ENCODE measurements at regions not wholly inside any gene's neighbourhood (a gene's known extent, or its start where the extent isn't known, plus 50 kb on each side); places are given as distances from the start of the nearest gene placed in this dataset.

GRCh38 chr2:129906139-129906860 is 73.2 kb upstream of the RAB6C start:
- no peak for DNase-seq (ENCODE audit: low read depth in 3 of 3, low spot score in 1 of 3)

GRCh38 chr2:129906861-129907235 is 72.6 kb upstream of the RAB6C start:
- no peak for DNase-seq (ENCODE audit: low read depth in 3 of 3, low spot score in 1 of 3)

- DNase-seq (ENCODE audit: low read depth in 3 of 3, low spot score in 1 of 3) = no peak
Measured at GRCh38 chr2:129907256-129907998, 72.0 kb upstream of the RAB6C start.

- no peak for DNase-seq (ENCODE audit: low read depth in 3 of 3, low spot score in 1 of 3)
Measured at GRCh38 chr2:129908721-129909373, 70.6 kb upstream of the RAB6C start.

- no peak for DNase-seq (ENCODE audit: low read depth in 3 of 3, low spot score in 1 of 3)
Measured at GRCh38 chr2:129909651-129910418, 69.6 kb upstream of the RAB6C start.

- no peak for DNase-seq (ENCODE audit: low read depth in 3 of 3, low spot score in 1 of 3)
Measured at GRCh38 chr2:129910446-129911362, 68.8 kb upstream of the RAB6C start.

- DNase-seq (ENCODE audit: low read depth in 3 of 3, low spot score in 1 of 3) = no peak
Measured at GRCh38 chr2:129911363-129912065, 68.0 kb upstream of the RAB6C start.

- no peak for DNase-seq (ENCODE audit: low read depth in 3 of 3, low spot score in 1 of 3)
Measured at GRCh38 chr2:129912066-129912820, 67.2 kb upstream of the RAB6C start.

- DNase-seq (ENCODE audit: low read depth in 3 of 3, low spot score in 1 of 3) = no peak
Measured at GRCh38 chr2:129912871-129913694, 66.4 kb upstream of the RAB6C start.

- no peak for DNase-seq (ENCODE audit: low read depth in 3 of 3, low spot score in 1 of 3)
Measured at GRCh38 chr2:129913695-129914495, 65.6 kb upstream of the RAB6C start.

- DNase-seq (ENCODE audit: low read depth in 3 of 3, low spot score in 1 of 3) = no peak
Measured at GRCh38 chr2:129914538-129915302, 64.7 kb upstream of the RAB6C start.

- no peak for DNase-seq (ENCODE audit: low read depth in 3 of 3, low spot score in 1 of 3)
Measured at GRCh38 chr2:129915303-129915840, 64.1 kb upstream of the RAB6C start.

- no peak for DNase-seq (ENCODE audit: low read depth in 3 of 3, low spot score in 1 of 3)
Measured at GRCh38 chr2:129918604-129919003, 60.9 kb upstream of the RAB6C start.

GRCh38 chr2:129922571-129923264 is 56.7 kb upstream of the RAB6C start:
- DNase-seq (ENCODE audit: low read depth in 3 of 3, low spot score in 1 of 3) = no peak

- peak in 1 of 3 donors; percentile 6 for DNase-seq (ENCODE audit: low read depth in 3 of 3, low spot score in 1 of 3)
Measured at GRCh38 chr2:129923265-129924091, 56.0 kb upstream of the RAB6C start.

Data from stimulated activated CD4-positive, alpha-beta T cell treated with anti-CD3 and anti-CD28 coated beads, TNF-alpha, amount 100 ng/mL, for 1 hour (primary cell).